NT2/D1 (cell line): ENCODE measurements at regions not wholly inside any gene's neighbourhood (a gene's known extent, or its start where the extent isn't known, plus 50 kb on each side); places are given as distances from the start of the nearest gene placed in this dataset.

Source experiments
- DNase-seq: peaks from one replicate; pipeline ENCODE4 v3.0.0-alpha.2; 2011; ENCODE audit warnings: low read depth, low spot score
- H3K27me3 ChIP-seq: 2 replicates; pipeline ENCODE4 v1.6.0; 2011; ENCODE audit warnings: mild to moderate bottlenecking; ENCODE audit not compliant: insufficient read length, insufficient read depth
- H3K36me3 ChIP-seq: 2 replicates; pipeline ENCODE4 v1.6.1; 2011; ENCODE audit warnings: mild to moderate bottlenecking, low read length, mixed read lengths; ENCODE audit not compliant: insufficient read depth, insufficient read length
- H3K4me1 ChIP-seq: 2 replicates; pipeline ENCODE4 v1.5.1; 2011; ENCODE audit not compliant: insufficient read depth, insufficient read length
- H3K4me3 ChIP-seq: 2 replicates; pipeline ENCODE4 v1.5.1; 2011; ENCODE audit warnings: low read depth; ENCODE audit not compliant: insufficient read length
- H3K9ac ChIP-seq: 2 replicates; pipeline ENCODE4 v1.6.0; 2011; ENCODE audit warnings: low read depth; ENCODE audit not compliant: insufficient read length
- H3K9me3 ChIP-seq: 2 replicates; pipeline ENCODE4 v1.5.1; 2011; ENCODE audit warnings: mild to moderate bottlenecking, low read length; ENCODE audit not compliant: insufficient read depth
- SUZ12 ChIP-seq: IDR thresholded peaks from 2 replicates; pipeline ENCODE4 v1.6.1; 2011; ENCODE audit not compliant: insufficient read length, insufficient read depth; ENCODE audit errors: extremely low read depth
- YY1 ChIP-seq: IDR thresholded peaks from 2 replicates; pipeline ENCODE4 v1.6.1; 2011; ENCODE audit not compliant: insufficient read length, insufficient read depth
- ZNF274 ChIP-seq: IDR thresholded peaks from 2 replicates; pipeline ENCODE4 v1.6.1; 2011; ENCODE audit warnings: mild to moderate bottlenecking, low read depth, low read length

GRCh38 chr22:48287031-48287430 lies 1524.6 kb downstream of the TBC1D22A start:
- Histone ChIP-seq H3K9me3 (peaks cover under 1% of the 10 kb centered on the region; the same call in 1 of the 2 replicates), H3K4me1 (no peaks in the 10 kb centered on the region), H3K9ac (no peak overlapping the region), H3K27me3 (no peaks in the 10 kb centered on the region), H3K4me3 (no peak overlapping the region), H3K36me3 (no peaks in the 10 kb centered on the region)
- TF ChIP-seq ZNF274, result no peak
- no peak for DNase-seq

- DNase-seq, result no peak
- H3K9me3 ChIP-seq, result peaks cover 10% of the 10 kb centered on the region
- H3K9ac ChIP-seq, result no peak overlapping the region
- no peak for TF ChIP-seq ZNF274
- no peak for TF ChIP-seq YY1
- TF ChIP-seq SUZ12, result no peak
- H3K36me3 ChIP-seq, result no peaks in the 10 kb centered on the region
- no peak overlapping the region for H3K4me3 ChIP-seq
- H3K4me1 ChIP-seq, result no peaks in the 10 kb centered on the region
- no peaks in the 10 kb centered on the region for H3K27me3 ChIP-seq
These were observed 1522.2 kb downstream of the TBC1D22A start for GRCh38 chr22:48284671-48285070.

GRCh38 chr22:48282804-48283203 lies 1520.4 kb downstream of the TBC1D22A start:
- H3K4me3 ChIP-seq, result no peak overlapping the region
- DNase-seq, result no peak
- no peak overlapping the region for H3K9ac ChIP-seq
- peaks cover 9% of the 10 kb centered on the region for H3K4me1 ChIP-seq
- H3K27me3 ChIP-seq, result no peaks in the 10 kb centered on the region
- H3K9me3 ChIP-seq, result peaks cover 10% of the 10 kb centered on the region
- no peak for TF ChIP-seq ZNF274
- TF ChIP-seq SUZ12, result no peak
- TF ChIP-seq YY1, result no peak
- no peaks in the 10 kb centered on the region for H3K36me3 ChIP-seq

- no peaks in the 10 kb centered on the region for H3K27me3 ChIP-seq
- H3K36me3 ChIP-seq, result no peaks in the 10 kb centered on the region
- no peak for DNase-seq
- peaks cover 10% of the 10 kb centered on the region for H3K9me3 ChIP-seq
- no peak overlapping the region for H3K4me3 ChIP-seq
- H3K9ac ChIP-seq, result no peak overlapping the region
- TF ChIP-seq ZNF274, result no peak
- no peak for TF ChIP-seq SUZ12
- no peak for TF ChIP-seq YY1
- peaks cover 9% of the 10 kb centered on the region for H3K4me1 ChIP-seq
These were observed 1517.0 kb downstream of the TBC1D22A start for GRCh38 chr22:48279461-48279756.

- TF ChIP-seq YY1 (no peak), ZNF274 (no peak), SUZ12 (no peak)
These were observed 1516.4 kb downstream of the TBC1D22A start for GRCh38 chr22:48278620-48279460.

GRCh38 chr22:48277868-48278581 lies 1515.6 kb downstream of the TBC1D22A start:
- H3K4me1 ChIP-seq, result peaks cover 9% of the 10 kb centered on the region
- peaks cover 10% of the 10 kb centered on the region for H3K9me3 ChIP-seq
- H3K9ac ChIP-seq, result no peak overlapping the region
- H3K4me3 ChIP-seq, result no peak overlapping the region
- no peaks in the 10 kb centered on the region for H3K27me3 ChIP-seq
- DNase-seq, result no peak
- TF ChIP-seq YY1, result no peak
- no peak for TF ChIP-seq ZNF274
- TF ChIP-seq SUZ12, result no peak
- no peaks in the 10 kb centered on the region for H3K36me3 ChIP-seq

More at GRCh38 chr22:48278620-48279460, 1516.4 kb downstream of the TBC1D22A start:
- peaks cover 9% of the 10 kb centered on the region for H3K4me1 ChIP-seq
- H3K36me3 ChIP-seq, result no peaks in the 10 kb centered on the region
- H3K9me3 ChIP-seq, result peaks cover 10% of the 10 kb centered on the region
- no peaks in the 10 kb centered on the region for H3K27me3 ChIP-seq
- no peak overlapping the region for H3K4me3 ChIP-seq
- no peak for DNase-seq
- no peak overlapping the region for H3K9ac ChIP-seq
